Muscle layer of duodenum (tissue), 2 donors: ENCODE measurements at regions not wholly inside any gene's neighbourhood (a gene's known extent, or its start where the extent isn't known, plus 50 kb on each side); places are given as distances from the start of the nearest gene placed in this dataset.

Experiments
- H3K27ac ChIP-seq: one replicate; pipeline ENCODE4 v1.7.0; 2013; ENCODE audit warnings: mild to moderate bottlenecking, low read length
- H3K27me3 ChIP-seq: one replicate; pipeline ENCODE4 v1.7.0; 2013; ENCODE audit warnings: low read depth, mild to moderate bottlenecking, control low read depth, low read length
- H3K36me3 ChIP-seq, 2 donors: one replicate each; pipeline ENCODE4 v1.7.0; 2013; ENCODE audit warnings: low read length in 2 of 2, control low read depth in 1 of 2, mild to moderate bottlenecking in 1 of 2; ENCODE audit not compliant: insufficient read depth in 2 of 2, control insufficient read depth in 1 of 2
- H3K4me1 ChIP-seq, 2 donors: one replicate each; pipeline ENCODE4 v1.7.0; 2013; ENCODE audit warnings: low read length in 2 of 2, mild to moderate bottlenecking in 2 of 2, control low read depth in 1 of 2, moderate library complexity in 1 of 2; ENCODE audit not compliant: insufficient read depth in 2 of 2, control insufficient read depth in 1 of 2
- H3K4me3 ChIP-seq, 2 donors: one replicate each; pipeline ENCODE4 v1.7.0; 2013; ENCODE audit warnings: low read length in 2 of 2, low read depth in 1 of 2, mild to moderate bottlenecking in 1 of 2
- H3K9me3 ChIP-seq, 2 donors: one replicate each; pipeline ENCODE4 v1.7.0; 2013; ENCODE audit warnings: low read length in 2 of 2, control low read depth in 1 of 2, mild to moderate bottlenecking in 1 of 2; ENCODE audit not compliant: control insufficient read depth in 1 of 2
- donor health status: healthy.

DNA sequence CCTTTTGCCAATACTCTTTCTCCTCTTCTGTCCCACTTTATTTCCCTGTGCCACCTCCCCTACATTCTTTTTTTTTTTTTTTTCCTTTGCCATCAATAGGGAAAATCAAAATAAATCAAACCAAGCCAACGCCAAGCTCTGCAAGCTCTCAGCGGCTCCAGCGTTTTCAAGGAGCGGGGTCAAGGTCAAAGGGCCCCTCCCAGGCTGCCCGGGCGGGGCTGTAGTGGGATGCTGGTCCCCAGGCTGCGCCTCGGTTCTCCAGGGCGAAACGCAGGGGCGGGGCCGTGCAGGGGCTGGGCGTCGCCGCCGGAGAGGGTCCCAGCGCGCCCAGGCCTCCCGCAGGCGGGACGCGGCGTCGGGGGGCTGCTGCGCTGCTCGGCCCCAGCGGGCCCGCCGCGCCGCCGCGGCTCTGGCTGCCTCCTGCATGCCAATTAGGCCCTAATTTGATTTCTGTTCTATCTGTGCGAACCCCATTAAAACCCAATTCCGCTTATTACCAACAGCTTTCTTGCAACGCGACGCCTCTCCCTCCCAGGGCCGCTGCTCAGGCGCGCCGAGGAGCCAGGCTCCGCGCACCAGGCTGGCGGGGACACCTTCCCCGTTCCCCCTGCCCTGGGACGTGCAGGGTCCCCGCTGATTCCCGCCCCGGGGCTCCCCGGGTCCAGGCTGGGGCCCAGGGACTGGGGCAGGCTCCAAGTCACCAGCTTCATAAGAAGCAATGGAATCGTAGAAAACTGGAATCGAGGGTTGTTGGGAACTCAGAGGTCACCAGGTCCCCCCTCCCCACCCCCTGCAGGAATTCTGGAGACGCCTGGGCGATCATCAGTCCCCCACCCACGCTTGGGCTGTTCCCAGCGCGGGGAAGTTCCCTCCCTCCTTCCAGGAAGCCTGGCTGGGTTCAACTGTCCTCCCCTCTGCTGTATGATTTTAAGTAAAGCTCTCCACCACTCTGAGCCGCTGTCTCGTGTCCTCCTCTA lies 50.7 kb upstream of the MAP1LC3B2 start:
- no peaks in the 10 kb centered on the region for H3K27me3 ChIP-seq
- H3K9me3 ChIP-seq = no peaks in the 10 kb centered on the region
- peaks cover 0 to 5% of the 10 kb centered on the region in 2 donors for H3K4me1 ChIP-seq
- H3K4me3 ChIP-seq = peak overlapping the region; percentile 30 to 51
- no peak overlapping the region for H3K27ac ChIP-seq
- H3K36me3 ChIP-seq = no peaks in the 10 kb centered on the region
